ENCODE measurements at regions not wholly inside any gene's neighbourhood (a gene's known extent, or its start where the extent isn't known, plus 50 kb on each side); places are given as distances from the start of the nearest gene placed in this dataset.

- DNase-seq (peak; percentile 32 to 43), ATAC-seq (ENCODE audit: low FRiP score in 2 of 2) (no peak)
- Histone ChIP-seq H3K27me3 (no peaks in the 10 kb centered on the region), H3K4me3 (peak overlapping the region in 3 of 4 donors; percentile 16 to 35 (median 24)), H3K36me3 (no peaks in the 10 kb centered on the region), H3K9me3 (no peaks in the 10 kb centered on the region), H3K4me1 (peaks cover 19 to 26% (median 23%) of the 10 kb centered on the region in 4 donors), H3K27ac (peak overlapping the region; percentile 47 to 75 (median 57))
- no peak for TF ChIP-seq EP300 (IDR thresholded peaks at IDR 0.05)
- TF ChIP-seq POLR2AphosphoS5 (IDR thresholded peaks at IDR 0.05), result no peak
- no peak for TF ChIP-seq POLR2A (IDR thresholded peaks at IDR 0.05)
- TF ChIP-seq CTCF (IDR thresholded peaks at IDR 0.05), result no peak
- WGBS, 2 donors, result 30 to 46% methylated on average over 13 to 15 of the region's 15 CpGs
Measured at GRCh38 chr18:22335731-22336198, 82.0 kb downstream of the CTAGE1 start.

GRCh38 chr18:22334567-22334966 lies 83.1 kb downstream of the CTAGE1 start:
- Histone ChIP-seq H3K27me3 (no peaks in the 10 kb centered on the region), H3K9me3 (no peaks in the 10 kb centered on the region)
- WGBS, 2 donors, result 89 to 95% methylated on average over 5 of the region's 5 CpGs

GRCh38 chr18:22332590-22332989 lies 85.1 kb downstream of the CTAGE1 start:
- no peaks in the 10 kb centered on the region for H3K36me3 ChIP-seq
- no peak for ATAC-seq (ENCODE audit: low FRiP score in 2 of 2)
- TF ChIP-seq POLR2AphosphoS5 (IDR thresholded peaks at IDR 0.05) (no peak), CTCF (IDR thresholded peaks at IDR 0.05) (peak in 1 of 6 experiments; percentile 19)
- WGBS, 2 donors, result 77 to 79% methylated on average over 3 to 5 of the region's 5 CpGs
- no peak for DNase-seq
- H3K9me3 ChIP-seq, result no peaks in the 10 kb centered on the region
- no peak overlapping the region for H3K27ac ChIP-seq
- H3K27me3 ChIP-seq, result no peaks in the 10 kb centered on the region
- H3K4me3 ChIP-seq, result no peak overlapping the region
- H3K4me1 ChIP-seq, result peaks cover 13 to 19% (median 15%) of the 10 kb centered on the region in 4 donors

More at GRCh38 chr18:22334567-22334966, 83.1 kb downstream of the CTAGE1 start:
- DNase-seq (no peak), ATAC-seq (ENCODE audit: low FRiP score in 2 of 2) (no peak)
- Histone ChIP-seq H3K4me3 (no peak overlapping the region), H3K27ac (no peak overlapping the region), H3K36me3 (no peaks in the 10 kb centered on the region), H3K4me1 (peaks cover 15 to 26% (median 20%) of the 10 kb centered on the region in 4 donors)
- TF ChIP-seq POLR2A (IDR thresholded peaks at IDR 0.05) (no peak), EP300 (IDR thresholded peaks at IDR 0.05) (no peak), CTCF (IDR thresholded peaks at IDR 0.05) (no peak), POLR2AphosphoS5 (IDR thresholded peaks at IDR 0.05) (no peak)

- Histone ChIP-seq H3K9me3 (no peaks in the 10 kb centered on the region), H3K36me3 (no peaks in the 10 kb centered on the region), H3K4me3 (no peak overlapping the region), H3K27ac (no peak overlapping the region), H3K4me1 (peaks cover 4 to 6% (median 4%) of the 10 kb centered on the region in 4 donors), H3K27me3 (no peaks in the 10 kb centered on the region)
- no peak for ATAC-seq (ENCODE audit: low FRiP score in 2 of 2)
- no peak for DNase-seq
- TF ChIP-seq CTCF (IDR thresholded peaks at IDR 0.05) (no peak), POLR2AphosphoS5 (IDR thresholded peaks at IDR 0.05) (no peak), POLR2A (IDR thresholded peaks at IDR 0.05) (no peak), EP300 (IDR thresholded peaks at IDR 0.05) (no peak)
- WGBS, 2 donors, result 78 to 89% methylated on average over 5 of the region's 5 CpGs
Measured at GRCh38 chr18:22330508-22330907, 87.2 kb downstream of the CTAGE1 start.

- H3K9me3 ChIP-seq, result no peaks in the 10 kb centered on the region
- H3K36me3 ChIP-seq, result no peaks in the 10 kb centered on the region
- TF ChIP-seq CTCF (IDR thresholded peaks at IDR 0.05), result no peak
- no peak for TF ChIP-seq POLR2A (IDR thresholded peaks at IDR 0.05)
- TF ChIP-seq POLR2AphosphoS5 (IDR thresholded peaks at IDR 0.05), result no peak
- no peak for TF ChIP-seq EP300 (IDR thresholded peaks at IDR 0.05)
- H3K27ac ChIP-seq, result no peak overlapping the region
- 89 to 91% methylated on average over 8 of the region's 8 CpGs for WGBS, 2 donors
- H3K4me3 ChIP-seq, result no peak overlapping the region
- ATAC-seq (ENCODE audit: low FRiP score in 2 of 2) (no peak), DNase-seq (no peak)
- H3K4me1 ChIP-seq, result peaks cover 9 to 19% (median 12%) of the 10 kb centered on the region in 4 donors
- no peaks in the 10 kb centered on the region for H3K27me3 ChIP-seq
Measured at GRCh38 chr18:22325396-22325795, 92.3 kb downstream of the CTAGE1 start.
